Fibroblast of skin of left quadriceps (primary cell): ENCODE measurements at regions not wholly inside any gene's neighbourhood (a gene's known extent, or its start where the extent isn't known, plus 50 kb on each side); places are given as distances from the start of the nearest gene placed in this dataset.
"Not testable (repeated sequence)": the region's sequence is repeated elsewhere in the genome, so short reads cannot be mapped to it uniquely, and the experiment has no call there.

Experiments used
- DNase-seq, 2 experiments: peaks; one replicate each; pipeline ENCODE4 v3.0.0-alpha.2; 2013; ENCODE audit warnings: low read depth in 2 of 2

DNA sequence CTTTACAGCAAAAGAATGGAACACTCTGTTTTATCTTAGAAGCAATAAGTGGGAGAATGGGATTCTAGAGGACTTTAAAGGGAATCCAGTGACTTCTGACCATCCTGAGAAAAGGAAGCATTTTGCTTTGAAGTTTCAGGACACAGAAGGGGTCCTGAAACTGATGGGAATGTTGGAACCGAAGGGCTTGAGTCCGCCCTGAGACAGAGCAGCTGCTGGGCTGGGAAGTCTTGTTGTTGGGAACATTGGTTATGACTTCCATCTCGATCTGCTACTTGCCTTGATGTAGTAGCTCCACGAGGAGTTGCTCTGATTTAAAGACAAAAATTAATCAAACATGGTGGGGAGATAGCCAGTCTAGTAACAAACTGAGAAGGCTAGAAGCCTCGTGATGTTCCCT lies 177.6 kb downstream of the JCAD start:
- no peak for DNase-seq

DNA sequence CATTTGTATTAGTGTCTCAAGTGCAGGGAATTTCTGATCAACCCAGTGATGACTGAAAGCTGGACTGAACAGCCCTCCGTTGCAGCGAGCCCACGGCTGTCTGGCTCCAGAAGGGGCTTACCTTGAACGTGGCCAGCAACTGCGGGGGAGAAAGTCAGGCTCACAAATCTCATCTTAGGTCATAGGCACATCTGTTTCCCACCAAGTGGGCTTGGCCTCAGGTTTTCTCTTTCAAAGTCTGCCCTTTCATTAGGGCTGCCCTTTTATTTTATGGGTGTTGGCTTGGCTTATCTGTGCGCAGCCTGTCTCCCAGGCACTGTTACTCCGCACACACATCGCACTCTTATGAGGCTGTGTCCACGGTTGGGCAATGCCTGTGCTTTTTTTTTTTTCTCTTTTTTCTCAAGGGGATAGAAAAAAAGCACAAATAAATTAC lies 178.0 kb downstream of the JCAD start:
- no peak for DNase-seq

DNA sequence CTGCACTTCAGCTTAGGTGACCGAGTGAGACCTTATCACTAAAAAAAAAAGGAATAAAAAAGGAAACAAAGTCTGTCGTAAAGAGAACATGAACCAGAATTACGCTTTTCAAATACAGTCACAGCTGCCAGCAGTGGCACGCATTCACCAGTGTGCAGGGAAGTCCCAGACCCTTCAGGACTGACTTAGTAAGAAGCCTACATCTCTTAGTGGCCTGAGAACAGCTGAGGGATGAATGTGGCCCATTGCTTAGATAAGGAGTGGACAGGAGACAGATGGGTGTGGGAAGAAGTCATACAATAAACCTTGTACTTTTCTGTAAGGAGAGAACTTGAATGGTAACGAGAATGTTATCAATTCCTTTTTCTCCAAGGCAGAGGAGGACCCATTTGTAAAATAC lies 178.5 kb downstream of the JCAD start:
- DNase-seq: no peak

DNA sequence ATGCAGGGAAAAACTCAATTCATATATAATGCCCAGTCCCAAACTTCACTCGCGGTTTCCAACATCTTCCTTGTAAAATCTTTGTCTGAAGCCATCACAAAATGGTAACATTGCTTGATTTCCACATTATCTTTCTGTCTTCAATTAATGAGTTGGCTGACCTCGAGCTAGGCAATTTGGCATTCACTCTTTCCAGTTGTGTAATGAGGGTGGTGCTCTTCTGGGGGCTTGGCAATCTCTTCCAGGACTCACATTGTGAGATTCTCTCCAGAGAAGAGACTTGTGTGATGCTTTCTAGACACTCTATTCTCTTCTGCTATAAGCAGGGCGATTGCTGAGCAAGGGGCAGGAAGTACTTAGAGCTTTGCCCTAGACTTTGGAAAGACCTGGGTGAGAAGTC lies 179.5 kb downstream of the JCAD start:
- no peak for DNase-seq

DNA sequence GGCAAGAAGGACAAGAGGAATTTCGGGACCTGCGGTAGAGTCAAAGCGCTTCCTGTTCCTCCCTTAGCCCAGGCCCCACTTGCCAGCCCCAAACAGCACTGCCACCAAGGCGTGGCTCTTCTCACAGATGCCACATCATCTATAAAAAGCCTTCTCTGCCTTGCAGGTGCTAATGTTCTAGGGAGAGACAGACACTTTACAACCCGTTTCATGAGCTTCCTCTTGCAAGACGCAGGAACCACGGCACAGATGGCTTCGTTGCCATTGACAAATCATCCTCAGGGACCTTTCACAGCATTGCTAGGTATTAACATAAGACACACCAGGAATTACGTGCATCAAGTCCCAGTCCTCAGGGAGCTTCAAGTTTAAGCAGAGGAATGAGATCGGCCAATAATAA lies 180.9 kb downstream of the JCAD start:
- DNase-seq: no peak

DNA sequence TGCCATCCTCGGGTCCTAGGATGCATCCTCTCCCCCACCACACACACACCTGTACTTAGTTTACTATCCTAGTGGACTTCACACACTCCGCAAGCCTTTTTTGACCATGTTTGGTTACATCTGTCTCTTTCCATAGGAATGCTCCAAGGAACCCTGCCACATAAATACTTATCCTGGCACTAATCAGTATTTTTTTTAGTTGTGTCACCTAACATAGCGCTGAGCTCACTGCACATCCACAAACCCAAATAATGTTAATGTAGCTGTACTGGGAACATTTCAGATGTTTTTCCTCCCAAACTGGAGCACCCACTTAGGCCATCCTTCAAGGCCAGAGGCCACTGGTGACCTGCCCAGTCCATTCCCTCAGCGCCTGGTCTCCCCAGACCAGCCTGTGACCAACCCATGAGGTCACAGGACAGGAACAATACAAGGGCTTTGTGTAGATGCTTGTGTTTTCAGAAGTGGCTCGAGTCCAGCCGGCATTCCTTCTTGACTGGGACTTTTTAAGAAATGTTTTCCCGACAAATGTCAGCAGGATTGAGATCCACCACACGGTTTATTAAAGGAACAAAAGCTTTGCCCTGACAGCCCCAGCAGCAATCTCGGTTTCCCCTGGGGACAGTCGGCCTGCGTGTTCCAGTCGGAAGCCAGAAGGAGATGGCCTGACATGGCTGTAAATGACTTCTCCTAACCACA lies 181.4 kb downstream of the JCAD start:
- DNase-seq: no peak

DNA sequence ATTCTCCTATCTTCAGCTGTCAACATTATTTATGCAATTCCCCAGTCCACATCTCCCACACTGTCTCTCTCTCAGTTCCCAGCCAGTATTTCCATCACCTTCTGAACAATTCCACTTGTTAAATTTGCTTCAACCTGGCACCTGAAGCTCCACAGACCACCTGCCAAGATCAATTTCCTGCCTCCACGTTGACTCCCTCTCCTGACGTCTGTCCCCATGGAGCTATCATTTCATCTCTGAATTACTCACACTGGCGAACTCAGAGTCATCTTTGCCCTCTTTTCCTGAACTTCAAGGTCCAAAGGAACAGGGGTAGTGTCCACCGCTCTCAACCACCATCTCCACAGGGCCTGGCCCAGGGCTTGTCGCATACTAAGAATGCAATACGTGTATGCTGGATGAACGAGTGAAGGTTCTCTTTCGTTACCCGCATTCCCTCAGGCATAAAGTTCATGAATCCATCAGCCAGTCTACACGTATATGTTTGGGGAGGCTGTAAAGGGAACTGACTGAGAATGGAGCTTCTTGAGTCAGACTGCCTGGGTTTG lies 183.3 kb downstream of the JCAD start:
- DNase-seq: no peak

DNA sequence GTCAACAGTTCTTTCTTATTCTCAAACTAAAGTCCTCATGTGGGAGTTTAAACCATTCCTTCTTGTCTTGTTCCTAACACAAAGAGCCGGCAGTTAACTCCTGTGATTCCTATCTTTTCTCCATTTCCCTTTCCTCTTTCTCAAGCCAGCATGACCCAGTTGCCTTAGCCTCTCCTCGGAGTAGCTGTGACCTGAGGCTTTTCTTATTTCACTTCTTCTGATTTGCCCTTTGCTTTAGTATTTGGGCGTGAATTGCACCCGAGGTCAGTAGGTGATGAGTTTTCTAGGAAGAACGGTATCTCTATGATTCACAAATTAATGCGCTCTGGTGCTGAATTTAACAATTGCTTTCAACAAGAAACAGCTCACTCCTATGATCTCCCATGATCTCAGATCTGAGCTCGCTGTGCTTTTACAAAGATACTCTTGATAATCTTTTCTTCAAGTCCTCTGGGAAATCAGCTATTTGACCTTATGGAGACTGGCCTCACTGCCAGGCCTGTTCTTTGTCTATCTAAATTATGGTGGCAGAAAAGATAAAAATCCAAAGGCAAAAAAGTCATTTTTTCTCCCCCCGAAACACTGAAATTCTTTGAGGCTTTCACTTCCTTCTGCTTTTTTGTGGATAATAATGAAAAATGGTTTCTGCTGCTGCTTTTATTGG lies 184.6 kb downstream of the JCAD start:
- DNase-seq: no peak

DNA sequence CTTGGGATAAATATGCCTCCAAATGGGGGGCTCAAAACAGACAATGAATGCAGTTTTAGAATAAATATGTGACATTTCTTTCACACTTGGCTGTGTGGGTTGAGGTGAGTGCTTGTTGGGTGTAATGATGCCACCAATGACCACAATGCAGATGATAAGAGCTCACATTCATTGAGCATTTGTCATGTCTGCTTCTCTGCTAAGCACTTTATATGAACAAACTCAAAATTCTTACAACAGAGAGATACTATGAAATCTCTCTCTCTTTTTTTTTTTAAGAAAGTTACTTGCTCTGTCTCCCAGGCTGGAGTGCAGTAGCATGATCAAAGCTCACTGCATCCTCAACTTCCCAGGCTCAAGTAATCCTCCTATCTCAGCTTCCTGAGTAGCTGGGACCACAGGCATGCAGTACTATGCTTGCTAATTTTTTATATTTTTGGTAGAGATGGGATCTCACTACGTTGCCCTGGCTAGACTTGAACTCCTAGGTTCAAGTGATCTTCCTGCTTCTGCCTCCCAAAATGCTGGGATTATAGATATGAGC lies 185.4 kb downstream of the JCAD start:
- DNase-seq: no peak

DNA sequence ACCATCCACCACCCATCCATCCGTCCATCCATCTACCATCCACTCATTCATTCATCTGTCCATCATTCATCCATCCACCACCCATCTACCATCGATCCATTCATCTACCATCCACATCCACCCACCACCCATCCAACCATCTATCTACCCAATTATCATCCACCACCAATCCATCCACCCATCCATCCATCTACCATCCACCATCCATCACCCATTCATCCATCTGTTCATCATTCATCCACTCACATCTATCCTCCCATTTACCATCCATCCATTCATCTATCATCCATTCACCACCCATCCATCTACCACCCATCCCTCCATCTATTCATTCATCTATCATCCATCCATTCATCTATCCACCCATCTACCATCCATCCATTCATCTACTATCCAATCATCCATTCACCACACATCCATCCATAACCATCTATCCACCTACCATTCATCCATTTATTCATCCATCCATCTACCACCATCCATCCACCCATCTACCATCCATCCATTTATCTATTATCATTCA lies 188.8 kb downstream of the JCAD start:
- no peak for DNase-seq

DNA sequence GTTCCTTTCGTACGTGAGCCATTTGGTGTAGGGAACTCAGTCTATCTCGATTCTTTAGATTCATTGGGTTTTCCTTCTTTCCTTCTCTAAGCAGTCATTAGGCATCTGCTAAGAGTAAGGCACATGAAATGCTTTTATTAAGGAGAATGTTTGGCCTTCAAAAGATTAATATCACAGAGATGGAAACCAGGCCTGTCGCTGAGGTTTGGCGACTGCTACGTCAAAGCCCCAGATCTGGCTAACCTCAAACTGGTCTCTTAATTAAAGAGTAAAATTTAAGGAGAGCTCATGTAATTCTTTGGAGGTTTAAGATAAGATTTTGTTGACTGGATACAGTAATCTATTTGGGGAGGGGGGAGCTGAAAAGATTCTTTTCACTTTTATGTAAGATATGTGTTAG lies 189.8 kb downstream of the JCAD start:
- DNase-seq: no peak

DNA sequence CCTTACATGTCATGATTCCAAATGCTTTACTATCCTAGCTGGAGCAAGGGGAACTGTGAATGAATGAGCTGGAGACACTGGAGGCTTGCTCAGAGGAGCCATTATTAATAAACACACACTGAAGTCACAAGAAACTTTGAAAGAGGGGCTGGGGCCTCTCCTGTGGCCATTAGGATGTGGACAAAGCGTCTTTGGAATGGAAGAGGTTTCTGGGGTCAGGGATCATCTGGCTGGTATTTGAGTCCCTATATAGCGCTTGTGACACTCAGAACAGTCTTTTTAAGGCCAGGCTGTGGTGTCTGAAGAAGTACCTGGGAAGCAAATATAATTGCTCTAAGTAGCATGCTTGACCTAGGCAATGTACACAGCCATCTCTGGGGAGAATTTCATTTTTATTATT lies 193.0 kb downstream of the JCAD start:
- no peak for DNase-seq

DNA sequence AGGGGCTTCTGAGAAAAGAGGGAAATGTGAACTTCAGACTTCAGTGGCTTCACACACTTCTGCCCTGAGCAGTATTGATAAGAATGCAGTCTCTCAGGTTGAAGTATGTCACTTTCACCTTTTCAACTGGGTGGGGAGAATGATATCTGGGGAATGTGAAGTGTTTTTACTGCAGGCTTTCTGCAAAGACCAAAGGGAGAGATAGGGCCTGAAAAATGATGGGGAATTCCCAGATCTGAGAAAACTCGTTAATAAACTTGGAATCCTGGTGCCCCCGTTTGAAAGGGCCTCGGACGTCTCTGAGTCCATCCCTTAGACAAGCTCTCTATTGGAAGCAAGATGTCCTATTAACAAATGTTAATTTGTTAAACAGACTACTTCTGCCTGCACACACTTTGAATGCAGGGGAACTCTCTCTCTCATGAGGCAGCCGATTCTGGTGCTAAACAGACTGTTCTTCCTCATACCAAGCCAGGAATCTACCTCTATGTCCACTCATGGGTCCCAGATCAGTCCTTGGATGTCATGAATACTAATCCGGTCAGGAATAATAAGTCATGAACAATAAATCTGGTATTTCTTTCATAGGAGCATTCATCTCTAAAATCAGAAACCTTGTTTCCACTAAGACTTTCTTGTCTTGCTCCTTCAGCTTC lies 193.6 kb downstream of the JCAD start:
- DNase-seq: no peak

DNA sequence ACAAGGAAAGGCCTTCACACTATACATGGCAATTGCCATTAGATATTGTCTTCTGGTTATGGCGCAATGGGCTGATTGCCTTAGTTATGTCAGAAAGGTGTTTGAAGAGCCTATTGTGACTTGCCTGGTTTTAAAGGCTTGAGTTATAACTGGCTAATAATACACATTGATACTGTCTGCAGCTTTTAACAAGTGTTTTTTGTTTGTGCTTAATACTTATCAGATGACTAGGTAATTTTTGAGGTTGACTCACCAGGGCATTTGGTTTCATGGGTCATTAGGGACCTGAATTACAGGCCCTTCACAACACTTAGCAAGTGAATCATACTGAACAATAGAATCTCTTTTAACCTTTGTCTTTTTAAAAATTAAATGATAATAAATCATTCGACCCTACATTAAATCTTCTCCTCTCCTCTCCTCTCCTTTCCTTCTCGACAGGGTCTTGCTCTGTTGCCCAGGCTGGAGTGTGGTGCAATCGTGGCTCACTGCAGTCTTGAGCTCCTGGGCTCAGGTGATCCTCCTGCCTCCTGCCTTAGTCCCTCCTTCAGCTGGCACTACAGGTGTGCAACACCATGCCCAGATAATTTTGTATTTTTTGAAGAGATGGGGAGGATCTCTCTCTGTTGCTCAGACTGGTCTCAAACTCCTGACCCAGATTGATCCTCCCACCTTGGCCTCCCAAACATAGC lies 196.3 kb downstream of the JCAD start:
- DNase-seq: peak; percentile 73 to 74

DNA sequence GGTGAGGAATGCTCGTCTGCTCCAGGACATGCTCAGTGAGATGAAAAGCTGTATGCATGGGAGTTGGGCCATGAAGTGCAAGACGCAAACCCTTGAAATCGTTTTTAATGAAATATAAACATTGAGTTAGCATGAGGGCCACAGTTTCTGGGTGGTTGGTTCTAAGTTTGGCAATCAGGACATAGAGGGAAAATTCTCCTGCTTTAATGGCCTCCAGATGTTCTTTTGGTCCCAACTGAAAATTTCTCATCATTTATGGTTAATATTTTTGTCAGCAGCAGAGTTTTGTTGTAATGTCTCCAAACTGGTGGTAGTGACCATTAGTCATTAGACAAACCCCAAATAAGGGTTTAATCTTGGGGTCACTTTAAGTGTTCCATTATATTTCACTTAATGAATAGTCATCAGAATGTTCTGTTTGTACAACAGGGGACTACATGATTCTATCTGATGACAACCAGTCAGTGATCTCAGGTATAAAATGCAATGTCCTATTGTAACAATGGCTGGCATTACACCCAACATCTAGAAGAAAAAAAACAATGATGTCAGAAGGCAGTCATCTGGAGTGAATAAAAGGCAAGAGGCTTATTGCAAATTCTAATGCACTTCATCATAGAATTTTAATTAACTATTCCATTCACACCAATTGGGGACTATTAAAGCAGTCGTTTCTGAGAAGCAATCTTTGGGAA lies 197.4 kb downstream of the JCAD start:
- DNase-seq: peak; percentile 86

DNA sequence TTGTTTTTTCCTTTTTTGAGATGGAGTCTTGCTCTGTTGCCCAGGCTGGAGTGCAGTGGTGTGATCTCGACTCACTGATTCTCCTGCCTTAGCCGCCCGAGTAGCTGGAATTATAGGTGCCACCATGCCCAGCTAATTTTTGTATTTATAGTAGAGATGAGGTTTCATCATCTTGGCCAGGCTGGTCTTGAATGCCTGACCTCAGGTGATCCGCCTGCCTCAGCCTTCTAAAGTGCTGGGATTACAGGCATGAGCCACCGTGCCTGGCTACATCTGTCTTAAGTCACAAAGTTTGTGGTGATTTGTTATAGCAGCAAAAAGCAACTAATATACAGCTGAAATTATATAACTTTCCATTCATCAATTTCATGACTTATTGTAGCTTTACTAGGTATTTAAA lies 198.2 kb downstream of the JCAD start:
- DNase-seq: not testable (repeated sequence)

DNA sequence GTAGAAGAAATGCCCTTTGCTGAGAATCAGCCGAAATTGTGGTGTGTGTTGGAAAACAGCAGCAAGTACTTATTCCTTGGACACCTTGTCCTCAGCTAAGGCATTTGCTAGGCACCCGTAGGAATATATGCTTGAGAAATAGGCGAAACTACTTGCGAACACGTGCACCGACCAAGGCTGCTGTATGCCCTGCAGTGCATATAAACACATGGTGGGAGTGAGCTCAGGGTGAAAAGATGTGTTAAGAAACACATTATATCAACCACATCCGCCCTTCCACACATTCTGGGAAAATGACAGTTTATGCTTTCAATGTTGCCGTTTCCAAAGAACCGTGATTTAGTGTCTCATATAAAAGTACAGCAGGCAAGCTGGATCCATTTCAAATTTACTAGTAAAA lies 199.2 kb downstream of the JCAD start:
- DNase-seq: peak; percentile 80 to 86

DNA sequence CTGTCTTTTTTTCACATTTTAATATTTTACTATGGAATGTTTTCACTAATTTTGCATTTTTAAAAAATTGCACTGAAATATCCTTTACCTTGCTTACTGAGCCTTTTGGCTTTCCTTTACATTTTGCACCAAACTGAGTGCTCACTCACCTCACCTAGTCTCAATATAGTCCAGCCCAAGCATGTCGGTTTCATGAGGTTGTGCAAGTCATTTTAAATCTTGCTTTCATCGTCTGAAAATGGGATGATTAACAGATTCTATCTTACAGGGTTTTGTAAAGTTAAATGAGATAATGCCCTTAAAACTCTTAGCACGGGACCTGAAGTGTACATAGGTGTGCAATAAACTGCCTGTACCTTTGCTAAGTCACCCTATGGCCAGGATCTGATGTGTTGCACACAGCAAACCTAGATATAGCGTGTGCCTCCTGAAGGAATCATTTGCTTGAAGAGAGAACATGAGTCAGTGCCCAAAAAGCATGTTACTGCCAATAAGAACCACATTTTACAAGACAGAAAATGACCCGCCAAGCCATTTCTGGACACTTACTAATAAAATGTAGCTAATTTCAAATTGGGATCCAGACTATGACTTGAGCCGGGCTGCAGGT lies 199.8 kb downstream of the JCAD start:
- no peak for DNase-seq

DNA sequence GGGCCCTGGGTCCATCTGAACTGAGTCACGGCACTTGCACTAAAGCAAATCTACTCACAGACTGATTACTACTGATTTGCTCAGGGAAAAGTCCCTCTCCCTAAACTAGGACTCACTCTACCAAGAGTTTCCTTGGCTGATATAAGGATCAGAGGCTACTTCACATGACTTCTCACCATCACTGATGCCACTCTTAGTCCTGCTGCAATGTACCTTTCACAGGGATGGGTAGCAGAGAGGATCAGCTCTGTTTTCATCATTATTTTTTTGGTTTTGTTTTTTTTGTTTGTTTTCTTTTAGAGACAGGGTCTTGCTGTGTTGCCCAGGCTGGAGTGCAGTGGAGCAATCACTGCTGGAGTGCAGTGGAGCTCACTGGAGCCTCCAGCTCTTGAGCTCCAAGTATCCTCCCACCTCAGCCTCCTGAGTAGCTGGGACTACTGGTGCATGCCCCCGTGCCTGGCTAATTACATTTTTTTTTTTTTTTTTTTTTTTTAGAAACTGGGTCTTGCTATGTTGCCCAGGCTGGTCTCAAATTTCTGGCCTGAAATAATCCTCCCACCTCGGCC lies 200.6 kb downstream of the JCAD start:
- no peak for DNase-seq
